ENCODE measurements at regions not wholly inside any gene's neighbourhood (a gene's known extent, or its start where the extent isn't known, plus 50 kb on each side); places are given as distances from the start of the nearest gene placed in this dataset.

GRCh38 chr22:48973694-48974041 is 854.0 kb downstream of the BRD1 start:
- no peak overlapping the region for H3K4me2 ChIP-seq
- no peak overlapping the region for H3K4me3 ChIP-seq
- no peaks in the 10 kb centered on the region; the same call in 2 of the 3 replicates for H3K36me3 Mint-ChIP-seq (ENCODE audit: low read depth)
- no peaks in the 10 kb centered on the region for H4K20me1 ChIP-seq (replicated peaks; ENCODE audit: insufficient read depth)
- peaks cover 6% of the 10 kb centered on the region for H3K9me3 Mint-ChIP-seq
- H3K27me3 ChIP-seq (ENCODE audit: insufficient read depth): no peaks in the 10 kb centered on the region
- no peaks in the 10 kb centered on the region for H3K9me2 ChIP-seq (ENCODE audit: insufficient read depth)
- no peak overlapping the region for H3K27ac Mint-ChIP-seq
- 0 out of 2 replicates have a peak, but pooled peaks cover 2% of the 10 kb centered on the region for H3K36me3 ChIP-seq (ENCODE audit: insufficient read depth)
- H3K4me1 ChIP-seq (ENCODE audit: insufficient read depth): no peaks in the 10 kb centered on the region
- no peaks in the 10 kb centered on the region for H3K79me2 ChIP-seq (replicated peaks; ENCODE audit: insufficient read depth)
- no peaks in the 10 kb centered on the region for H3F3A ChIP-seq (replicated peaks; ENCODE audit: low read depth)
- peaks cover 16% of the 10 kb centered on the region for H3K4me1 Mint-ChIP-seq
- DNase-seq (ENCODE audit: low spot score): no peak
- no peak for TF ChIP-seq JUNB (IDR thresholded peaks at IDR 0.05; ENCODE audit: unreplicated experiment)
- TF ChIP-seq EZH2 (IDR thresholded peaks at IDR 0.05; ENCODE audit: low read depth, unreplicated experiment): no peak
- no peak for TF ChIP-seq NANOG (IDR thresholded peaks at IDR 0.05; ENCODE audit: borderline replicate concordance)
- TF ChIP-seq POLR2AphosphoS5 (IDR thresholded peaks at IDR 0.05; ENCODE audit: low read depth): no peak
- no peak for TF ChIP-seq ZNF462 (CRISPR knock-in tag; IDR thresholded peaks at IDR 0.05)
- TF ChIP-seq REST (IDR thresholded peaks at IDR 0.05; ENCODE audit: unreplicated experiment): no peak
- TF ChIP-seq EZH2phosphoT487 (IDR thresholded peaks at IDR 0.05; ENCODE audit: unreplicated experiment): no peak
- no peak for TF ChIP-seq CREB1 (CRISPR knock-in tag; IDR thresholded peaks at IDR 0.05; ENCODE audit: low read depth)
- TF ChIP-seq STAT1 (IDR thresholded peaks at IDR 0.05; ENCODE audit: unreplicated experiment): no peak
- TF ChIP-seq ZNF331 (CRISPR knock-in tag; IDR thresholded peaks at IDR 0.05; ENCODE audit: low read depth): no peak
- no peak for TF ChIP-seq CTCF (conservative IDR thresholded peaks at IDR 0.05; ENCODE audit: low read depth in 2 of 2)
- TF ChIP-seq ETS1 (IDR thresholded peaks at IDR 0.05): no peak
- TF ChIP-seq ZNF114 (CRISPR knock-in tag; IDR thresholded peaks at IDR 0.05): no peak
- H3K27me3 Mint-ChIP-seq (ENCODE audit: insufficient read depth, low read depth, poor library complexity): peaks cover 7% of the 10 kb centered on the region
- no peak for ATAC-seq
- H2AFZ ChIP-seq: no peak overlapping the region
- no peak overlapping the region for H3K4me3 Mint-ChIP-seq
- no peak overlapping the region for H3K27ac ChIP-seq (ENCODE audit: low read depth)

Measured in GM23338 (cell line).